Ovary (tissue), 7 donors: ENCODE measurements at regions not wholly inside any gene's neighbourhood (a gene's known extent, or its start where the extent isn't known, plus 50 kb on each side); places are given as distances from the start of the nearest gene placed in this dataset.

Experiments used
- DNase-seq, 5 donors: peaks; one replicate each; pipeline ENCODE4 v3.0.0-alpha.2; 2019 to 2020
- H3K27ac ChIP-seq, 2 donors: fragments of 200-600 bp; one replicate each; pipeline versions ENCODE4 v1.5.1 to v1.8.0; 2019 to 2022
- H3K27me3 ChIP-seq: fragments of 200-600 bp; one replicate; pipeline ENCODE4 v1.8.0; 2022
- H3K36me3 ChIP-seq: fragments of 200-600 bp; sonication (generic); one replicate; pipeline ENCODE4 v1.5.1; 2019
- H3K4me1 ChIP-seq: one replicate; pipeline ENCODE4 v1.8.1; 2013; ENCODE audit warnings: mild to moderate bottlenecking, moderate library complexity; ENCODE audit not compliant: insufficient read depth
- H3K4me3 ChIP-seq: fragments of 200-600 bp; sonication (generic); one replicate; pipeline ENCODE4 v1.5.1; 2017
- H3K9me3 ChIP-seq, 2 donors: fragments of 200-600 bp in 1 of 2; sonication (generic) in 1 of 2; one replicate each; pipeline versions ENCODE4 v1.5.1 to v1.8.1; 2013 to 2019; ENCODE audit warnings: mild to moderate bottlenecking in 1 of 2, moderate library complexity in 1 of 2
- EP300 ChIP-seq: sonication (generic); formaldehyde crosslinking; IDR thresholded peaks from one replicate; pipeline ENCODE4 v1.6.1; 2017; ENCODE audit warnings: antibody characterized with exemption
- POLR2A ChIP-seq: fragments of 450-650 bp; IDR thresholded peaks from one replicate; pipeline ENCODE4 v1.6.1; 2017; ENCODE audit warnings: antibody characterized with exemption, mild to moderate bottlenecking, moderate library complexity
- WGBS, 3 donors: extraction: QIAGEN DNeasy Blood & Tissue Kit in 1 of 3; methylation state at CpG; one replicate each; pipeline versions ENCODE4 v1.1.5 to v1.1.7; 2013 to 2017; 5-methylcytosine and 5-hydroxymethylcytosine counted together
- intact Hi-C, 4 donors: fragments of 100-400 bp; cut with DNase I; formaldehyde crosslinking; loops; one replicate each; pipeline versions ENCODE4 v1.11.0 to v1.15.1; 2022 to 2023
- TF ChIP-seq, protein P1 (sequence below), 3 donors: fragments of 450-650 bp in 2 of 3; fragments of 200-600 bp in 1 of 3; IDR thresholded peaks; one replicate each; pipeline versions ENCODE4 v1.5.1 to v1.8.0; 2016 to 2022; ENCODE audit warnings: antibody characterized with exemption in 3 of 3, mild to moderate bottlenecking in 1 of 3
- donor health status: DM: no; HTN: no; CAD: no; lungs with moderate emphysema.
- donor health status: DM: no; HTN: no; CAD: no.
- donor health status: Bipolar disorder and iron deficiency.
- donor health status: DM: no; HTN: no; CAD: no.
- donor health status: DM: yes; HTN: yes; CAD: no.

DNA sequence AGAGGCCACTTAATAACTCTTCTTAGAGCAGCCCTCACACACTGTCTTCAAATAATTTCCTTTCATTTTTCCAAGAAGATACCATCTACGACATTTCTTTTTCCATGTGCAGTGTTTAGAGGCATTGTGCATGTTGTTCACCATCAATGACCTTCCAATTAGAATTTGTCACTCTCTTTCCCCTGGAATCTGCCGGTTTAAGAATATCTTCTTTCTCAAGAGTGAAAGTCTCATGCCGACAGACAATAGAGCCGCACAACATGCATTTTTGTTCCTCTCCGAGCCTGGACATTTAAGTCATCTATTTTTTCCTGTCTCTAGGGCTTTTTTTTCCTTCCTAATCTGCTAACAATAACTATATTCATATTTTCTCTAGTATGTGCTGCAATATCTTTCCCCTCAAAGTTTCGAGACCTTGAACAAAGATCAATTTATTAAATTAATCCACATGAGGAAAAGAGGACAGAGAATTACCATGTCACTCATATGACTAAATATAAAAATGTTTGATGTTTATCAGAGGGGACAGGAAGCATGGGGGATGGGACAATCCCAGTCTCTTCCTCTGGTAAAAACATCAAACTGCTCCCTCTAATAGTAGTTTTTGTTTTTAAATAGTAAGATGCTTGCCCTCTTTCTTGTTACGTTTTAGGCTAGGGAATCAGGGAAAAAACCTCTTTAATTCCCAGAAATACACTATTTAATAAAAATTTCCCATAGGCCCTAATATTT, 893.4 kb downstream of the C6orf118 start:
- H3K4me3 ChIP-seq = no peak overlapping the region
- no peak for TF ChIP-seq POLR2A
- no peak for TF ChIP-seq EP300
- TF ChIP-seq, protein P1, sequence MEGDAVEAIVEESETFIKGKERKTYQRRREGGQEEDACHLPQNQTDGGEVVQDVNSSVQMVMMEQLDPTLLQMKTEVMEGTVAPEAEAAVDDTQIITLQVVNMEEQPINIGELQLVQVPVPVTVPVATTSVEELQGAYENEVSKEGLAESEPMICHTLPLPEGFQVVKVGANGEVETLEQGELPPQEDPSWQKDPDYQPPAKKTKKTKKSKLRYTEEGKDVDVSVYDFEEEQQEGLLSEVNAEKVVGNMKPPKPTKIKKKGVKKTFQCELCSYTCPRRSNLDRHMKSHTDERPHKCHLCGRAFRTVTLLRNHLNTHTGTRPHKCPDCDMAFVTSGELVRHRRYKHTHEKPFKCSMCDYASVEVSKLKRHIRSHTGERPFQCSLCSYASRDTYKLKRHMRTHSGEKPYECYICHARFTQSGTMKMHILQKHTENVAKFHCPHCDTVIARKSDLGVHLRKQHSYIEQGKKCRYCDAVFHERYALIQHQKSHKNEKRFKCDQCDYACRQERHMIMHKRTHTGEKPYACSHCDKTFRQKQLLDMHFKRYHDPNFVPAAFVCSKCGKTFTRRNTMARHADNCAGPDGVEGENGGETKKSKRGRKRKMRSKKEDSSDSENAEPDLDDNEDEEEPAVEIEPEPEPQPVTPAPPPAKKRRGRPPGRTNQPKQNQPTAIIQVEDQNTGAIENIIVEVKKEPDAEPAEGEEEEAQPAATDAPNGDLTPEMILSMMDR (IDR thresholded peaks at IDR 0.05) = no peak
- DNase-seq = no peak
- no peaks in the 10 kb centered on the region for H3K9me3 ChIP-seq
- no peaks in the 10 kb centered on the region for H3K4me1 ChIP-seq
- intact Hi-C loops = no loop called here
- H3K27me3 ChIP-seq = no peaks in the 10 kb centered on the region
- no peaks in the 10 kb centered on the region for H3K36me3 ChIP-seq
- no peak overlapping the region for H3K27ac ChIP-seq
- WGBS, 3 donors = 60 to 67% (median 64%) methylated on average over 7 of the region's 7 CpGs

DNA sequence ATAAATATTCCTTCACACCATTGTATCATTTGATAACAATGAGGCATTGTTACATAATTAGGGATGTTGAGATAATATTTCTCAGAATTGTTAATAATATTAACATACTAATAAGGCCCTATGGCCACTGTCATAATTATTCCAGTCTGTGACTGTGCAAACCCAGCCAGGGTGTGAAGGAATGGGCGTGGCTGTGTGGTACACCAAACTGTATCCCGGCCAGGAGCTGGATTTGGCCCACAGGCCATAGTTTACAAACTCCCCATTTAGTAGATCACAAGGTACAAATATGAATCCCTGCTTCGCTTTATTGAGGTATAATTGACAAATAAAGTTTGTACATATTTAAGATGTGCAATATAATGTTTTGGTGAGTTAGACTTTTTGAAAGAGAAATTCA, 894.7 kb downstream of the C6orf118 start:
- DNase-seq = no peak
- H3K4me1 ChIP-seq = no peaks in the 10 kb centered on the region
- WGBS, 3 donors = 78 to 87% (median 84%) methylated on average over 3 of the region's 3 CpGs
- intact Hi-C loops = loop anchor here in 1 of 4 donors (5.0 kb wide), 1 partner anchor 1623 kb away; no protein-coding TSS in a partner anchor
- no peaks in the 10 kb centered on the region for H3K36me3 ChIP-seq
- H3K27ac ChIP-seq = no peak overlapping the region
- H3K9me3 ChIP-seq = no peaks in the 10 kb centered on the region
- TF ChIP-seq EP300 = no peak
- no peak for TF ChIP-seq POLR2A
- TF ChIP-seq, protein P1 (IDR thresholded peaks at IDR 0.05) = no peak
- H3K27me3 ChIP-seq = no peaks in the 10 kb centered on the region
- no peak overlapping the region for H3K4me3 ChIP-seq

DNA sequence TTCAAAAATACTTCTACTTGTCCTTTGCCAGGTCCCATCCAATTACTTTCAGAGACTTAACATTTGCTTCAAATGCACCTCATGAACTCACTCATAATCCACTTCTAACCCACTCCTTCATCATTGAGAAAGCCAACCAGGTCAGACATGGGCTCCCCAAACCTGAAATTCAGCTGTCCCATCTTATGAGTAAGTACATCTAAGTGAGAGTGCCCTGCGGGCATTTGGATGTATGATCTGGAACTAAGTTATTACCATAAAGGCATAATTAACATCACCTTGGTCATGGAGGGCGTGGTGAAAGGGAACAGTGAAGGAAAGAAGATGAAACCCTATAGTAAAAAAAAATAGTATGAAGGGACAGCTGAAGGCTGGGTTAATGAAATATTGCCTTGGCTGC, 896.8 kb downstream of the C6orf118 start:
- Histone ChIP-seq H3K27me3 (no peaks in the 10 kb centered on the region), H3K36me3 (no peaks in the 10 kb centered on the region), H3K4me3 (no peak overlapping the region), H3K4me1 (no peaks in the 10 kb centered on the region), H3K9me3 (no peaks in the 10 kb centered on the region), H3K27ac (no peak overlapping the region)
- 47 to 93% (median 83%) methylated on average over 2 of the region's 2 CpGs for WGBS, 3 donors
- intact Hi-C loops = loop anchor here in 1 of 4 donors (5.0 kb wide), 1 partner anchor 1625 kb away; no protein-coding TSS in a partner anchor
- DNase-seq = no peak
- TF ChIP-seq, protein P1 (IDR thresholded peaks at IDR 0.05) = no peak
- TF ChIP-seq POLR2A (no peak), EP300 (no peak)

DNA sequence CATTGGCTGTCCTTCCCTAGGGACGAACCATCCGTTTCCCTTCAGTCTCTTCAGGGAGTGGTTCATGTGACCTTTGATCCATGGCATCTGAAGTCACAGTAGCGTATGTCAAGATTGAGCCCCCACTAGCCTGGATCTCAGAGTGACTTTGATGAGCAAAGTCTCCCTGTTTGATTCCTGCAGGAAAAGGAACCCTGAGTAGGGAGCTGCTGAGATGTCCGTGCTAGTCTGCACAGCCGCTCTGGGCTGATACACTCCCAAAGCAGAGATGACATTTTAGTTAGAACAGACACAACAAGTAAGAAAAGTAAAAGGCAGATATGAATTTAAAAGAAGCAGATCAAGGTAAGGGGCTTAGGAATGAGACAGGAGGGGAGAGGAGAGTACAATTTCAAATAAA, 899.4 kb downstream of the C6orf118 start:
- 72 to 88% (median 75%) methylated on average over 5 of the region's 5 CpGs for WGBS, 3 donors
- Histone ChIP-seq H3K27ac (no peak overlapping the region), H3K9me3 (no peaks in the 10 kb centered on the region), H3K4me3 (no peak overlapping the region), H3K4me1 (no peaks in the 10 kb centered on the region), H3K27me3 (no peaks in the 10 kb centered on the region), H3K36me3 (no peaks in the 10 kb centered on the region)
- DNase-seq = no peak
- intact Hi-C loops = loop anchor here in 1 of 4 donors (5.0 kb wide), 1 partner anchor 1627 kb away; no protein-coding TSS in a partner anchor
- TF ChIP-seq POLR2A (no peak), EP300 (no peak)
- TF ChIP-seq, protein P1 (IDR thresholded peaks at IDR 0.05) = no peak
